Keratinocyte (primary cell): ENCODE measurements at regions not wholly inside any gene's neighbourhood (a gene's known extent, or its start where the extent isn't known, plus 50 kb on each side); places are given as distances from the start of the nearest gene placed in this dataset.

Source experiments
- CTCF ChIP-seq, 3 experiments: IDR thresholded peaks in 1 of 3; conservative IDR thresholded peaks in 1 of 3; optimal IDR thresholded peaks in 1 of 3; 2 replicates in 2 of 3; 3 replicates in 1 of 3; pipeline versions ENCODE3 to v1.5.1; 2011; ENCODE audit warnings: low read length in 3 of 3, mild to moderate bottlenecking in 3 of 3, moderate library complexity in 2 of 3, control low read depth in 1 of 3, inconsistent platforms in 1 of 3; ENCODE audit not compliant: insufficient read depth in 2 of 3; ENCODE audit errors: extremely low read depth in 1 of 3
- EZH2 ChIP-seq: IDR thresholded peaks from one replicate; pipeline ENCODE4 v1.6.1; 2012; ENCODE audit warnings: inconsistent platforms, mild to moderate bottlenecking, low read length, moderate library complexity

- TF ChIP-seq CTCF (optimal IDR thresholded peaks at IDR 0.05 in 1 of 3, IDR thresholded peaks at IDR 0.05 in 1 of 3, conservative IDR thresholded peaks at IDR 0.05 in 1 of 3; ENCODE audit: extremely low read depth in 1 of 3, insufficient read depth in 2 of 3, low read length in 3 of 3) (no peak), EZH2 (no peak)
Observed at GRCh38 chr2:156098506-156098905, 234.0 kb downstream of the NR4A2 start.
